Skeletal muscle cell (primary cell): ENCODE measurements at regions not wholly inside any gene's neighbourhood (a gene's known extent, or its start where the extent isn't known, plus 50 kb on each side); places are given as distances from the start of the nearest gene placed in this dataset.

ENCODE experiments used
- DNase-seq: peaks from one replicate; pipeline ENCODE4 v3.0.0-alpha.2; 2010; ENCODE audit warnings: low read depth
- H3K4me3 ChIP-seq: 2 replicates; pipeline ENCODE4 v1.5.1; 2011; ENCODE audit warnings: low read depth, mild to moderate bottlenecking, control low read depth, low read length, moderate library complexity

- H3K4me3 ChIP-seq: no peak overlapping the region
- DNase-seq: no peak
Measured at GRCh38 chr16:9275816-9276354, 184.4 kb downstream of the HAPSTR1 start.

DNA sequence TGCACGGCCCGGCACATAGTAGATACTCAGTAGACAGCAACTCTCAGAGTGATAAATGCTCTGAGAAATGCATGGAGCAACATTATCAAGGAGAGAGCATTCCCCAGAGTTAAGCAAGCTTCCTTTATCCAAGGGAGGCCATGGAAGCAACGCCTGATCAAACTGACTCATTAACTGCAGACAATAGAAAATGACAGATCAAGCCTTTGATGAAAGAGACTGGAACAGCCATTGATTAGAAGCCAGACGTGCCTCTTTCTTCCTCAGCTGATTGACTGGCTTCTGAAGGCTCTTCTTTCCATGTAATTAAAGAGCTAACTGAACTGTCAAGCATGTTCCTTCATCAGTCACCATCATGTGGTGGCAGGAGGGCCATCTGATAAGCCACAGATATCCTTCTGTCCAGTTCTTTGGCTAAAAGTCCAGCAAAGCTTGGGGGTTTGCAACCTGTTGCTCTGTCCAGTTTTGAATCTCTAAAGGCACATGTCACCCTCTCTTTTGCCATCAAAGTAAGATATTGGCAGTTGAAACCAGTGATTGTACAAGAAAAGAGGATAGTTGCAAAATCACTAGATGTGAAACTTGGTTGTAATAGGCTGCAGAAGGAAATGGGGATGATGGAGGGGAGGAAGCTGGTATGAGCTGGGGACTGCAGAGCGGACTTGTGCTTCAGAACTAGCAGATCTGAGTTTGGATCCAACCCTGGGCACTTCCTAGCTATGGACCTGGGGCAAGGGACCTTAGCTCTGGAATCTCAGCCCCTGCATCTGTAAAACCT, 188.0 kb downstream of the HAPSTR1 start:
- no peak for DNase-seq
- no peak overlapping the region for H3K4me3 ChIP-seq

DNA sequence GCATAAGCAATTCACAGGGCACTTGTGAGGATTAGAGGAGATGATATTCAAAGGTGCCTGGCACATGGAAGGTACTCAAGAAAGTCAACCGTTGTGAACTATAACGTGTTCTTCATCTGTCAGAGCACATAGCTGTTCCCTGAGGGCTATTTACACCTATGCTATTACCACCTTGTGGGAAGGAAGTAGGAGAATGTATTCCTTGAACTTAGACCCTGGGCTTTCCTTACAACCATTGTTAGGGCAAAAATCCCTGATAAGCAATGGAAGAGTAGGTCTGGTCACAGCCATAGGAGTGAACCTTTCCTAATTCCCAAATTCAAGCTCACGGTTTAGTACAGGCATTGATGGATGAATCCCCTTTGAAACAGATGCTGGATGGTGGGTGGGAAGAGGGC, 188.6 kb downstream of the HAPSTR1 start:
- no peak overlapping the region for H3K4me3 ChIP-seq
- DNase-seq: no peak

GRCh38 chr16:9286930-9287329, 195.5 kb downstream of the HAPSTR1 start:
- no peak for DNase-seq
- H3K4me3 ChIP-seq: no peak overlapping the region

DNA sequence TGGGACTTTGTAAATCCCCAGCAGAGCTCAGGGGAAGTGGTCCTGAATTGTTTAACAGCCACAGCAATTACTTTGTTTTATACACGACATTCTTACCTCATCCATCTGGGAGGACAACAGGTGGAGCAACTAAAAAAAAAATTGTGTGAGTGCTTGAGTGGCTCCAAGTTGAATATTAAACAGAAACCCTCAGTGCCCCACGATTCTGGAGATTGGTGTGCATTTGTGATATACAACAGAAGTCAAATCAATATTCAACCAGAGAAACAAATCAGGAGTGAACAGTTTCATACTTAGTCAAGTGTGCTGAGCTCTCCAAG, 204.8 kb downstream of the HAPSTR1 start:
- H3K4me3 ChIP-seq: no peak overlapping the region
- no peak for DNase-seq

DNA sequence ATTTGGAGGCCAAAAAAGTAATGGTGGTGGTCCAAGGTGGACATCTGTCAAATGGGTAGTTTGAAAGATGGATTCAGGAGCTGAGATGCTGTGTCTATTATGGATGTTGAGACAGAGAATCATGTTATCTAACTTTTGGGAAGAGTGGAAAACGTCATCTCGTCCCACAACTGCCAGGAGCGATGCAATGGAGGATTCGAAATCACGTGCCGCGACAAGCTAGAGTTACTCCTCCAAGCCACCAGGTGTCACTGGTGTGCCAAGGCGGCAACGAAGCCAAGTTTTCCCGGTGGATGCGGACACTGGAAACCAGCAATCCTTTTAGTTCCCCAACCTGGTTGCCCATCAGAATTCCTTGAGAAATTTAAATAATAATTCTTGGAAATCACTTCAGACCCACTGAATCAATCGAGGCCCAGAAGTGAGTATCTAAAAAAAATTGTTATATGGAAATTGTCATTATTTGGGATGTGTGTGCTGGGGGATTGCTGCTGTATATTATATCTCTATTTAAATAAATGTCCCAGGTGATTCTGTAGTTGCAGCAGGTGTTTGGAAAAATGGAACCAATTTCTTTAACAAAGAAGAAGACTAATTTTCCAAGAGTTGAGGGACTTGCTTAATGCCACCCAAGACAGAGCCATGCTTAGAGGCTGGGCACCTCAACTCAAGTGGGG, 206.1 kb downstream of the HAPSTR1 start:
- H3K4me3 ChIP-seq: no peak overlapping the region
- DNase-seq: no peak

DNA sequence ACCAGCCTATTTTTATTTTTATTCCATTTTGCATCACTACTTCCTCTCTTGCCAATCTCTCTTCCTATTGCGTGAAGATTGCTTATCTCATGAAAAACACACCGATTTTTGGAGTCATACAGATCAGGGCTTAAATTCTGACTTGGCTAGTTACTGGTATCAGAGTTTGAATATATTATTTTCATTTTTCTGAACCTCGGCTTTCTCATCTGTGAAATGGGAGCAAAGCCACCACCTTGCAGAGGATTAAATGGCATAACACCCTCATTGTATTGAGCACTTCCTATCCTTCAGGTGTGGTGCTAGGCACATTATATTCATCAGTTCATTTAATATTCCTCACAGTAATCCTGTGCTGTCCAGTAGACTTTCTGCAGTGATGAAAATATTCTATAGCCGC, 208.8 kb downstream of the HAPSTR1 start:
- no peak overlapping the region for H3K4me3 ChIP-seq
- no peak for DNase-seq

DNA sequence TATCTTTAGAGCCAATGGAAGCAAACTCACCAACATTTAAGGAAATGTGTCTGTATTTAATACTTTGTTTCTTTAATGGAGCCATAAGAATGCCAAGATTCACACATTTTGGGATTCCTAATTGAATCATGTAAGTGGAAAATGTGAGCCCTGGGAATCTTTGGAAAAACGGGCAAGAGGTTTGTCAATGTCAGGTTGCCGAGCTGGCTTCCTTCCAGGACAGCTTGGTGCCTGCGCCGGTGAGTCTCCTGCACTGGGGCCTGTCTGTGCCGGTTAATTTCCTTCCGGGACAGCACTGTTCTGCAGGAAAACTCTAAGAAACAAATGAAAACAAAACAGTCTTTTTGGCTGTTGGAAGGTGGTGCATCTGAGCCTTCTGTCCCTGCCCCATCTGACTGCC, 210.6 kb downstream of the HAPSTR1 start:
- no peak overlapping the region for H3K4me3 ChIP-seq
- no peak for DNase-seq

DNA sequence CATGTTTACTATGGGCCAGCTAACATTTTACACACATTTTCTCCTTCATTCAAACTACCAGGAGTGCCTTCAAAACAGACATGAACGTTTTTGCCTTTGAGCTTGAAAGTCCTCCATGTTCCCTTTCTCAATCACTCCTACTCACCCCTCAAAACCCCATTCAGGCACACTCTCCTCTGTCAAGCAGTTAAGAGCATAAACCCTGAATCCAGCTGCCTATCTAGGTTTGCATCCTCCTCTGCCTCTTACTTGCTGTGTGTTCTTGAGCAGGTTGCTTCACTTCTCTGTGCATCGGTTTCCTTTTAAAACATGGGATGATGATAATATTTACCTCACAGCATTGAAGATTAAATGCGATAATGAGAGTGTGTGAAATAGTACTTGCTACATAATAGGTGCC, 215.3 kb downstream of the HAPSTR1 start:
- no peak overlapping the region for H3K4me3 ChIP-seq
- DNase-seq: no peak

GRCh38 chr16:9307446-9307845, 216.0 kb downstream of the HAPSTR1 start:
- DNase-seq: no peak
- no peak overlapping the region for H3K4me3 ChIP-seq

DNA sequence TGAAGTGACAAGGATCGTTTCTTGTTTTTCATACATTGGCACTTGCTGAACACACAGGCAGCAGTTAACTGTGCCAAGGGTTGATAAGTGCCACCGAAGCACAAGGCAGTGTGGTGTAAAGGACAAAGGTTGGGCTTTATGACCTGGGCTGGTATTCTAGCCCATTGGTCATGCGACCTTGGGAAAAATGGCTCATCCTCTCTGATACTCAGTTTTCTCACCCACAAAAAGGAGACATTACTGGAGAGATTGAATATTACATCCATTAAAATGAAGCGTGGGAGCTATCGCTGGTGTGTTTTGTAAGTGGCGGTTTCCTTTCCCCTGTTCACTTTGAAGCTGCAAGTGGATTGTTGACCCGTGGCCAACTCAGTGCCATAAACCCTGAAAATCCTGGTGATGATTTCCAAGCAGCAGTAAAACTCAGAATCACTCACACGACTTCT, 216.9 kb downstream of the HAPSTR1 start:
- no peak overlapping the region for H3K4me3 ChIP-seq
- DNase-seq: no peak

DNA sequence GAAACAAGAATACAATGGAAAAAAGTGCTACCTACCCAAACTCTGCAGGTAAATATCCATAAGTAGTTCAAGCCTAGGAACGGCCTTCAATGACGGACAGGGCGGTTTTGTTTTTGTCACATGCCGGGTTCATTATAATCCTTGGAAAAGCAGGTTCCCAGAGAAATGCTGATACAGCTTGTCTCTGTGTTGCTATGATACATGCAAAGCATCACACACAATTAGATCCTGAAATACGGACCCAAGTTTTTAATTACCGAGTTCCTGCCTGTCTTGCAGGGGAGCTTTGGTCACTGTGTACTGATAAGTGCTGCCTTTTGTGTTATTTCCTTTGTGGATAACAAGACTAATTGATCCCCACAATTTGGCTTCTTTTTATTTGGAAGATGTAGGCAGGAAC, 217.4 kb downstream of the HAPSTR1 start:
- H3K4me3 ChIP-seq: no peak overlapping the region
- DNase-seq: no peak

DNA sequence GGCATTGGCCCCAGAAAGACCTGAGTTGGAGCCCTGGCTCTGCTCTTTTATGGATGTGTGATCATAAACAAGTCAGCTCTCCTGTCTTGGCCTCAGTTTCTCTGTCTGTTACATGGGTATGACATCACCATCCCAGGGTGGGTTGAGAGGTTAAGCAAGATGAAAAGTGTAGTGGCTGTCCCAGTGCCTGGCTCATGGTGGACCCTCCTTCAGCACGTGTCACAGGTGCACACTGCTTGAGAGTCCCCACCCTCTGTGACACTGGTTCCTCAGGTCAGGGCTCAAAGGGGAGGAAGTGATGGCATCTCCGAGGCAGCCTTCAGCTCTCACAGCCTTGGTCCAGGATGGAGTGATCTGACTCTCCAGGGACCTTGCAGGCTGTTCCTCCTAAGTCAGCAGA, 218.4 kb downstream of the HAPSTR1 start:
- no peak for DNase-seq
- no peak overlapping the region for H3K4me3 ChIP-seq

GRCh38 chr16:9311303-9311954, 220.0 kb downstream of the HAPSTR1 start:
- no peak for DNase-seq
- no peak overlapping the region for H3K4me3 ChIP-seq

GRCh38 chr16:9316008-9316407, 224.6 kb downstream of the HAPSTR1 start:
- no peak for DNase-seq

DNA sequence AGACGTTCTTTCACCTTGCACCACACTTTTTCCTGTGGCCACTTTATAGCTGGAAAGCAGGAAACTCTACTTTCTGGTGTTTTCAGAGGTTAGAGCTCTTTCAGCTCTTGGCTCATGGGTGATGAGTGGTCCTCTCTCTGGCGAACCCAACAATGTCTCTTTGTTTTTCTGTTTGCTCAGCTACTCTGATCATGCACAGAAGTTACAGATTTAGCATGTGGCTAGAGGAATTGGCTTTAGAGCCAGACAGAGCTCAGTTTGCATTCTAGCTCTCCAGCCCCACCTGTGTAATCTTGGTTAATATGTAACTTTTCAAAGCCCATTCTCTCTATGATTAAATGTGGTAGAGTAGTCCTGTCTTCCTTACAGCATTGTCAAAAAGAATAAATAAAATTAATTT, 225.2 kb downstream of the HAPSTR1 start:
- no peak for DNase-seq
- no peak overlapping the region for H3K4me3 ChIP-seq

More at GRCh38 chr16:9316008-9316407, 224.6 kb downstream of the HAPSTR1 start:
- no peak overlapping the region for H3K4me3 ChIP-seq

- H3K4me3 ChIP-seq: no peak overlapping the region
- no peak for DNase-seq
Measured at GRCh38 chr16:9318764-9319163, 227.3 kb downstream of the HAPSTR1 start.

GRCh38 chr16:9322769-9323168, 231.3 kb downstream of the HAPSTR1 start:
- no peak for DNase-seq
- no peak overlapping the region for H3K4me3 ChIP-seq

DNA sequence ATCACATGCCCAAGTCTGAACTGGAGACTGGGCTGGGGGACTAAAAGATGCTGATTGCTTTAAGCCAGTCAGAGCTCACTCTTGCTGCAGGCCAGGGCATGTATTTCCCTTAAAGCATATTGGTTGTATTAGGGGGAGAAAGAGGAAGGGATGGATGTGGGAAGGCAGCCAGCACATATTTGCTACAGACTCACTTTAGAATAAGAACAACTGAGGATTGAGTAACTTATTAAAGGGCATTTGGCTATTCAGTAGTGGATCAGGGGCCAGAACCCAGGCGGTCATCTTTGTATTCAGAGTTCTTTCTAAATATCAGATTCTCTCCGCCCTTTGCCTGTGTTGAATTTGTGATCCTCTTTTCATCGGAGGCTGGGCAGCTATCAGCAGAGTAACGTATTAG, 231.7 kb downstream of the HAPSTR1 start:
- no peak overlapping the region for H3K4me3 ChIP-seq
- no peak for DNase-seq

DNA sequence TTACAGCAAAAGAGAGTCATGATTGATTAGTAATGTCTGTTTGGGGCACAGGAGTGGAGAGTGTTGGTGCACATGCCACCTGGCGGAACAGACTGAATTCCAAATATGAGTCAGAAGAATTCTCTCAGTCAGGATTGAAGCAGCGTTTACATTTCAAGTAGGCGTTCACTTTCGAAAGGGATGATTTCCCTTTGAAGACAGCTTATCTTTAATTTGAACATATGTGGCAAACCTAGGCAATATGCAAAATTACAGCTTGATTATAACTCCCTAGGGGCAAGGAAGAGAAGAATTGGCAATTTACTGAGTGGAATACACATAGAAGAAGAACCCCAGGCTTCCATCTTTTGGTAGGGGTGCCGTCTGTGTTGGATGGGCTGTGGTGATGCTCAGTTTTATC, 235.8 kb downstream of the HAPSTR1 start:
- no peak overlapping the region for H3K4me3 ChIP-seq
- DNase-seq: no peak

GRCh38 chr16:9328411-9328810, 237.0 kb downstream of the HAPSTR1 start:
- H3K4me3 ChIP-seq: no peak overlapping the region
- no peak for DNase-seq
